Ishikawa (cell line): ENCODE measurements at regions not wholly inside any gene's neighbourhood (a gene's known extent, or its start where the extent isn't known, plus 50 kb on each side); places are given as distances from the start of the nearest gene placed in this dataset.

Experiments used
- CEBPB ChIP-seq: IDR thresholded peaks from 2 replicates; pipeline ENCODE4 v1.6.1; 2012
- CREB1 ChIP-seq: IDR thresholded peaks from 2 replicates; pipeline ENCODE4 v1.6.1; 2012; ENCODE audit warnings: low read depth
- EGR1 ChIP-seq: IDR thresholded peaks from 2 replicates; pipeline ENCODE4 v1.6.1; 2012
- EP300 ChIP-seq: IDR thresholded peaks from 2 replicates; pipeline ENCODE4 v1.6.1; 2012; ENCODE audit warnings: borderline replicate concordance
- FOXM1 ChIP-seq: IDR thresholded peaks from 2 replicates; pipeline ENCODE4 v1.6.1; 2012; ENCODE audit warnings: low read depth, borderline replicate concordance
- NFIC ChIP-seq: IDR thresholded peaks from 2 replicates; pipeline ENCODE4 v1.6.1; 2012
- RAD21 ChIP-seq: IDR thresholded peaks from 2 replicates; pipeline ENCODE4 v1.6.1; 2012; ENCODE audit warnings: low read depth
- REST ChIP-seq: IDR thresholded peaks from 2 replicates; pipeline ENCODE4 v1.6.1; 2012; ENCODE audit warnings: low read depth, mild to moderate bottlenecking
- TAF1 ChIP-seq: IDR thresholded peaks from 2 replicates; pipeline ENCODE4 v1.6.1; 2012; ENCODE audit warnings: low read depth, mild to moderate bottlenecking
- TCF12 ChIP-seq: IDR thresholded peaks from 2 replicates; pipeline ENCODE4 v1.6.1; 2012; ENCODE audit warnings: low read depth
- TEAD4 ChIP-seq: IDR thresholded peaks from 2 replicates; pipeline ENCODE4 v1.6.1; 2012
- YY1 ChIP-seq: IDR thresholded peaks from 2 replicates; pipeline ENCODE4 v1.6.1; 2012; ENCODE audit warnings: low read depth
- ZBTB7A ChIP-seq: IDR thresholded peaks from 2 replicates; pipeline ENCODE4 v1.6.1; 2012; ENCODE audit warnings: low read depth
- TF ChIP-seq, protein P1 (sequence below): IDR thresholded peaks from 2 replicates; pipeline ENCODE4 v1.6.1; 2012
- TF ChIP-seq, protein P2 (sequence below): IDR thresholded peaks from 2 replicates; pipeline ENCODE4 v1.6.1; 2012

DNA sequence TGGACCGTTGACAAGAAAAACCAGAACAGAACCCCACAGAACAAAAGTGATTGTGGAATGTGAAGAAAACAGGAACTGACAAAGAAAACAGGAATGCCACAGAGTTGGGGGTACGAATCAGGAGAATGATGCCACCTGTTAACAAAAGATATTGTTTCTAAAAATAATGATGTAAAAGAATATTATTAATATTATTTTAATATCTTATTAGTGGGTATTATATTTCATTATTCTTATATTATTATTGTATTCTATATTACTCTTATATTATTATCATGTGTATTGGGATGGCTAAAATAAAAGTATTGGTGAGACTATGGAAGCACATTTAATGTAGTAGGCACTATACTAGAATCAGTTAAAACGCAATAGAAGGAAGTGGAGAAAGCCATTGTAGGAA is 659.0 kb upstream of the PCDH15 start:
- no peak for TF ChIP-seq RAD21
- no peak for TF ChIP-seq CREB1
- TF ChIP-seq, protein P1, sequence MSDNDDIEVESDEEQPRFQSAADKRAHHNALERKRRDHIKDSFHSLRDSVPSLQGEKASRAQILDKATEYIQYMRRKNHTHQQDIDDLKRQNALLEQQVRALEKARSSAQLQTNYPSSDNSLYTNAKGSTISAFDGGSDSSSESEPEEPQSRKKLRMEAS = no peak
- no peak for TF ChIP-seq TCF12
- TF ChIP-seq EGR1 = no peak
- TF ChIP-seq, protein P2, sequence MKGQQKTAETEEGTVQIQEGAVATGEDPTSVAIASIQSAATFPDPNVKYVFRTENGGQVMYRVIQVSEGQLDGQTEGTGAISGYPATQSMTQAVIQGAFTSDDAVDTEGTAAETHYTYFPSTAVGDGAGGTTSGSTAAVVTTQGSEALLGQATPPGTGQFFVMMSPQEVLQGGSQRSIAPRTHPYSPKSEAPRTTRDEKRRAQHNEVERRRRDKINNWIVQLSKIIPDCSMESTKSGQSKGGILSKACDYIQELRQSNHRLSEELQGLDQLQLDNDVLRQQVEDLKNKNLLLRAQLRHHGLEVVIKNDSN = no peak
- TF ChIP-seq ZBTB7A = no peak
- TF ChIP-seq CEBPB = no peak
- TF ChIP-seq TAF1 = no peak
- TF ChIP-seq NFIC = no peak
- TF ChIP-seq EP300 = no peak
- no peak for TF ChIP-seq FOXM1
- no peak for TF ChIP-seq REST
- no peak for TF ChIP-seq TEAD4
- no peak for TF ChIP-seq YY1

- TF ChIP-seq NFIC = peak; percentile 16; the same call in 1 of the 2 replicates
- TF ChIP-seq TCF12 = no peak
- 0 out of 2 replicates have a peak, but pooled peaks have one; percentile 5 for TF ChIP-seq CEBPB
- no peak for TF ChIP-seq EP300
- no peak for TF ChIP-seq CREB1
- TF ChIP-seq FOXM1 = no peak
Measured at GRCh38 chr10:55449981-55450380, 649.0 kb upstream of the PCDH15 start.

DNA sequence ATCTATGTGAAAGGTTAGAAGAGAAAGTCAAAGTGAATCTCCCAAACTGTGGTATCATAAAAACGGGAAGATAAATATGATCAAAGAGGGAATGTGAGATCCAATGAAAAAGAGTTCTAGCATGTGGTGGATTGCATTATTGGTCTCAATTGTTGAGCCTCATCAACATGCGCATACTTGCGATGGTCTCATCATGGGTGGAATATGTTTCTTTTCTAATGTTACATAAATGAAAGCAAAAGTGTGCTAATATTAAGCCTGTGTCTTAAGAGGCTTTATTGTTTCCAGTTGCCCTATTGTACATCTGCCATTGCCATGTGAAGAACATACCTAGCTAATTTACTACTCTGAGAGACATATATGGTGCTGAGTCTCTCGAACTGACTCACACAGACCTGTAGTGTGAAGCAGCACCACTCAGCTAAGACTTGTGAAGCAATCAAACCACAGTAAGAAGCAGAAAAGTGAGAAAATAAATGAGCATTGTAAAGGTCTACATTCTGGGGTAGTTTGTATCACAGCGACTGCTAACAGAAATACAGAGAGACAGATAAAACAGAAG is 645.5 kb upstream of the PCDH15 start:
- TF ChIP-seq REST = no peak
- TF ChIP-seq EP300 = no peak
- TF ChIP-seq RAD21 = no peak

DNA sequence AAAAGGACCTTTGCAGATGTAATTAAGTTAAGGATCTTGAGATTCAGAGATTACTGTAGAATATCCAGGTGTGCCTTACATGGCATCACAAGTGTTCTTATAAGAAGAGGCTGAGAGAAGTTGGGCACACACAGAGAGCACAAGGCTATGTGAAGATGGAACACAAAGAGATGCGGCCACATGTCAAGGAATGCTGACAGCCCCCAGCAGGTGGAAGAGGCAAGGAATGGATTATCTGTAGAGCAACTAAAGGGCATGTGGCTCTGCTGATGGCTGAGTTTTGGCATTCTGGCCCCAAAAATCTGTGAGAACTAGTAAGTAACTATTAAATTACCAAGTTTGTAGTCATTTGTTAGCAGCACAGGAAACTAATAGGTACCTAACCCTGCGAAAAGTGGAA is 640.7 kb upstream of the PCDH15 start:
- TF ChIP-seq, protein P2 = no peak
- TF ChIP-seq TCF12 (no peak), RAD21 (no peak)

DNA sequence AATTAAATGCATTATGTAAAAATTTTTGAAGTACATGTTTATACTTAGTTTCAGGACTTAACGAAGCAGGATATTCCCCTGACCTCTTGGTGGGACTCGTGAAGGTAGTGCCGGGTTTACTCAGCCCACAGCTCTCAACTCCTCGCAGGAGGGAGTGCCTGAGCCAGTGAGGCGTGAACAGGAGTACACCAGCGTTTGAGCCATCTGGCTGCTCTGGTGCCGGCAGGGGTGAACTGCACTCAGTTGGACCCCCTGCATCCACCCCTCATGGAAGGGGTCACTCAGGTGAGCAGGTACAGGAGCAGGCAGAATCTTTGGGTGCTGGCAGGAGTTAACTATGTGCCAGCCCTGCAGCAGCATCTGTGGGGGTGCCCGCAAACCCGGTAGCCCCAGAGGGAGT is 625.1 kb upstream of the PCDH15 start:
- TF ChIP-seq NFIC = no peak
- no peak for TF ChIP-seq ZBTB7A
- no peak for TF ChIP-seq TCF12
- no peak for TF ChIP-seq EP300
- TF ChIP-seq EGR1 = no peak
- TF ChIP-seq TEAD4 = no peak
- no peak for TF ChIP-seq RAD21
- TF ChIP-seq CEBPB = no peak
- TF ChIP-seq FOXM1 = no peak
- no peak for TF ChIP-seq CREB1
- no peak for TF ChIP-seq TAF1
- TF ChIP-seq YY1 = no peak
- no peak for TF ChIP-seq REST
- TF ChIP-seq, protein P2 = no peak
- TF ChIP-seq, protein P1 = no peak
